HT-29 (cell line): ENCODE measurements at regions not wholly inside any gene's neighbourhood (a gene's known extent, or its start where the extent isn't known, plus 50 kb on each side); places are given as distances from the start of the nearest gene placed in this dataset.
"Not testable (repeated sequence)": the region's sequence is repeated elsewhere in the genome, so short reads cannot be mapped to it uniquely, and the experiment has no call there.

ENCODE experiments used
- DNase-seq: peaks from one replicate; pipeline ENCODE4 v3.0.0-alpha.2; 2015; ENCODE audit warnings: low spot score

DNA sequence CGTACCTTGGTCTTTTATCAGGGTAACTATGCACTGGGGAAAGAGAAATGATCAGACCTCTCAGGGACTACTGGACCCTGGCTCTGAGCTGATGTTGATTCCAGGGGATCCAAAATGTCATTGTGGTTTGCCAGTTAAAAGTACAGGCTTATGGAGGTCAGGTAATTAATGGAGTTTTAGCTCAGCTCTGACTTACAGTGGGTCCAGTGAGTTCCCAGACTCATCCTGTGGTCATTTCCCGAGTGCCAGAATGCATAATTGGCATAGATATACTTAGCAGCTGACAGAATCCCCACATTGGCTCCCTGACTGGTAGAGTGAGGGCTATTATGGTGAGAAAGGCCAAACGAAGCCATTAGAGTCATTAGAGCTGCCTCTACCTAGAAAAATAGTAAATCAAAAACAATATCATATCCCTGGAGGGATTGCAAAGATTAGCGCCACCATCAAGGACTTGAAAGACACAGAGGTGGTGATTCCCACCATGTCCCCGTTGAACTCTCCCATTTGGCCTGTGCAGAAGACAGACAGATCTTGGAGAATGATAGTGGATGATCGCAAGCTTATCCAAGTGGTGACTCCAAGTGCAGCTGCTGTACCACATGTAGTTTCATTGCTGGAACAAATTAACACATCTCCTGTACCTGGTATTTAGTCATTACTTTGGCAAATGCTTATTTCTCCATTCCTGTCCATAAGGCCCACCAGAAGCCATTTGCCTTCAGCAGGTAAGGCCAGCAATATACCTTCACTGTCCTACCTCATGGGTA, 152.4 kb downstream of the THBS2 start:
- no peak for DNase-seq

DNA sequence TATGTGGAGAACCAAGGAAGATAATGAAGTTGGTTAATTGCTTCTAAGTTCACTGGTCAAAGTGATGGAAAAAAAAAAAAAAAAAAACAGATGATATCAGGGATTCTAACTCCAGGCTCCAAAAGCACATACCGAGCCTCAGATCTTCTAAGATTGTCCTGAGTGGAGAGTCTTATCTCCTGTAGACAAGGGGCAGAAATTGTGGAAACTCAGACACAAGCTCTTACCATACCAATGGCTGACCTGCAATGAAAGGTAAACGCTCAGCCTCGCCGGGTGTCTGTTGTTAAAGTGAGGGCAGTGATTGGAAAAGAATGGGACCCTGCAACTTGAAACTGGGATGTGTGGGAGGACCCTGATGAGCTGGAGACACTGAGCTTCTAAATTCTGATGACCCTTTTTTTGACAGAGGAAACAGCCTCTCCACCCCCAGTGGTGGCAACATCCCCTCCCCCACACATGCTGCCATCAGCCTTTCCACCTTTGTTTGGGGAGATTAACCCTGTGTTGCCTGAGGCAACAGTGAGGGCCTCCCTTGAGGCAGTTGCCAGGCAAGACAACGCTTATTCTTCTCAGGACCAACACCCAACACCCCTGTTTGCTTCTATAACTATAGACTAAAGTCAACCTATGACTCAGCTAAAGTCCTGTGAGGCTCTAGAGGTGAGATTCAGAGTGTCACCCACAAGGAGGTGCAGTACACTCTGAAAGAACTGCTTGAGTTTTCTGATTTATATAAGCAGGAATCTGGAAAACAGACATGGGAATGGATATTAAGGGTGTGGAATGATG, 154.0 kb downstream of the THBS2 start:
- DNase-seq, result peak; percentile 24

DNA sequence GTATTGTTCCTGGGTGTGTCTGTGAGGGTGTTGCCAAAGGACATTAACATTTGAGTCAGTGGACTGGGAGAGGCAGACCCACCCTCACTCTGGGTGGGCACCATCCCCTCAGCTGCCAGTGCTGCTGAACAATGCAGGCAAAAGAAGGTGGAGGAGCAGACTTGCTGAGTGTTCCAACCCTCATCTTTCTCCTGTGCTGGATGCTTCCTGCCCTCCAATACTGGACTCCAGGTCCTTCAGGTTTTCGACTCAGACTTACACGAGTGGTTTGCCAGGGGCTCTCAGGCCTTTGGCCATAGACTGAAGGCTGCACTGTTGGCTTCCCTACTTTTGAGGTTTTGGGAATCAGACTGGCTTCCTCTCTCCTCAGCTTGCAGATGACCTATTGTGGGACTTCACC, 155.0 kb downstream of the THBS2 start:
- not testable (repeated sequence) for DNase-seq

DNA sequence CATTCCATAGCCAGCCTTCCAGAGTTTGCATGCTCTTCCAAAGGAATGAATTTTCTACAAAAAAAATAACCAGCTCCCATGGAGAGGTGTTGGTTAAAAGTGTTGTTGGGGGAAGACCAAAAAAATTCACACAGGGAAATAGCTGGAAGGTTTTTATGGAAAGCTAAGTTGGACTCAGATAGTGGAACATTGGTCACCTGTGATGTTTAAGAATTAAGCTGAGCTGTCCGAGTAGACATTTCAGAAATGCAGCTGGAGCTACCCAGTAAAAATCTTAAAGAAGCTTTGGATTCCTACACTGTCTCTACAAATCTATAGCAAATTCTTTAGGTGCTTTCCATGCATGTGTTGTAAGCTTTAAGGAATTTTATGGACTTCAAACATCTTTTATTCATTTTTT, 155.5 kb downstream of the THBS2 start:
- no peak for DNase-seq

DNA sequence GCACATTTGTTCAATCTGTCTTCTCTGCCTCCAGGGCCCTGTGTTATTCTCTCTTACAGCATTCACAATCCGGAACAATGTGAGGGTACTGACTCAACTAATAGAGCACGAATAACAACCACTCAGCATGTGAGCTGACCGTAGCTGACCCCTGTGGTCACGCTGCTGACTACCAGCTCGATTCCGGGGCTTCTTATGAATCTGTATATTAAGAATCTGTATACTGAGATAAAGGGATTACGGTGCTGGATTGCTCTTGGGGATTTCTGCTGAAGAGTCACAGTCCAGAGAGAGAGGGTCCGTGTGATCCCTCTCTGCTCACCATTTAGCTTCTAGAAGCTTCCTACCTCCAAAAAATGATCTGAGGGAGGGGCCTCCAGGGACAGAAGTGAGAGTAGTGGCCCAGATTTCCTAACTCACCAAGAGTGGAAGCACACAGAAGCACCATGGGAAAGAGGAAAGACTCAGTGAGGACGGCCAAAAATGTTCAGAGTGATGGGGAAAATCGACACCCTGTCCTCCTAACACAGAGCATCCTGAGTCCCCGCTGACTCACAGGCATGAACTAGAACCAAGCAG, 156.2 kb downstream of the THBS2 start:
- no peak for DNase-seq

DNA sequence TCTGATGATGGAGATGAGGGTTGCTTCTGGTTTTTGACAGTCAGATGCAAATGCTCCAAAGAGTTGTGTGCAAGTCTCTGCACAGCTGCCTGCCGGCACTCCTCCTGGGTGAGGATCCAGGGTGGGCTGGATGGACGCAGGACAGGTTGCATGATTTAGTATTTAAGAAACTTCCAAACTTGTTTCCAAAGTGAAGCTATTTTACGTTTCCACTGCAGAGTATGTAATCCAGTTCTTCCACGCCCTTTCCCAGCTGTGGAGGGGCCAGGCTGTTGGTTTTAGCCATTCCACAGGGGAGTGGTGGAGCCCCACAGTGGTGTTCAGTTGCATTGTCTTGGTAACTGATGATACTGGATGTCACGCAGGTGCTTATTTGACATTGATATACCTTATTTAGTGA, 157.3 kb downstream of the THBS2 start:
- no peak for DNase-seq

DNA sequence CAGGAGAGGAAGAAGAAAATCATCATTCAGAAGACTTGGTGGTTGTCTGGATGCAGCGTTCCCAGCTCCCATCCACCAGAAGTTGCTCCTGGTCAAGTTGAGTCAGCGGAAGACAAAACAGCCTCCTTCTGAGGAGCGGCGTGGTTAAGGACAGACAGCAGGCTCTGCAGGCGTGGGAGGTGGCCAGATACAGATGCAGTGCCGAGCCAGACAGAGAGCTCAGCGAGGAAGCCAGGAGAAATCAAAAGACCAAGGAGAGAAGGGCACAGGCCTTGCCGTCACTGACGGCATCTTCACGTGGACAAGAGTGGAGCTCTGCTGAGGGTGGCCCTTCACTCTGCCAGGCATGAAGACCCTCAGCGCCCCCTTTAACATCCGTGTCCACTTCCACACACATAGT, 158.5 kb downstream of the THBS2 start:
- no peak for DNase-seq

DNA sequence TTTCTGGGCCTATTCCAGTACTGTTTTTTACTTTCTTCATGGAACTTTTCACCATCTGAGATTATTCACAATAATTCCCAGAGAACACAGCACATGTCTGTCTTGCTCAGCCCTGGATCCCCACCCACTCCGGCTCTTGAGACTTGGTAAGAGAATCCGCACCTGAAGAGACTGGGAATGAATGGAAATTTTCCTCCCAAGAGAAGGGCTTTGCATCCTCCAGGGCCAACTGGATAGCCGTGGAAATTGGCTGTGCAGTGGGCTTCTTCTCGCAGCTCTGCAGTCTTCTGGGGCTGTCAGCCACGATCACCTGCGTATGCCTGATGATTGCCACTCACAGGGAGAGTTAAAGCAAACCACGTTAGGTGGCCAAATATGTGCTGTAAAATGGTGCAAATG, 159.1 kb downstream of the THBS2 start:
- no peak for DNase-seq

DNA sequence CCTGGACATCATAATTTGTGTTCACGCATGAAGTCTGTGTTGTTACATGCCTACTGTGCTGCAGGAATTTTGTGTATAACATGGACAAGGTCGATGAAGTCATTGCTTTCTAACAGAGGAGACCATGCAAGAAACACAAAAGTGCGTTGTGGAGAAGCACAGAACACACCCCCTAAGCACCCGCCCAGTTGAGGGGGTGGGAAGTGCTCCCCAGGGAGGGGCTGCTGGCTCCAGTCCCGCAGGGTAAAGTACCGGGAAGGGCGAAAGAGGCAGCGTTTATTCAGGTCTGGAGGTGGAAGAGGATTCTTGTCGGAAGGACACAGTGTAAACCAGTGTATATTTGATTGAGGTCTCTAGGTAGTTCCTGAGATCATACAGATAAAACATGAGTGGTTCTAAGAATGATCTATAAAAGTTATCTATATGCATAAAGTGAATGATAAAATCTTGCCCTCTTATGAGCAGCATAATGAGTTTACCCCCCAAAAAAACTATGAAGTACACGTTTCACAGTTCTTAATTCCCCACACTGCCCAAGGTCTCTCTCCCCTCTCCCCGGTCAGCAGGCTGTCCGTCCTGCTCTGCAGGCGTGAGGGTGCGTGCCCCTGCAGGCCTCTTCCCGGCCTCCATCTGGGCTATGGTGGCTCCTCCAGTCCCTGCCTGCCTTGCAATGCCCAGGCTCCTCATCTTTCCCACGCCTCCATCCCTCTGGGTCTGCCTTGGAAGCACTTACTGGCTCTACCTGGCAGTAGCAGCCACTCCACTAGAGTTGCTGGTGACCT, 159.7 kb downstream of the THBS2 start:
- DNase-seq, result no peak

DNA sequence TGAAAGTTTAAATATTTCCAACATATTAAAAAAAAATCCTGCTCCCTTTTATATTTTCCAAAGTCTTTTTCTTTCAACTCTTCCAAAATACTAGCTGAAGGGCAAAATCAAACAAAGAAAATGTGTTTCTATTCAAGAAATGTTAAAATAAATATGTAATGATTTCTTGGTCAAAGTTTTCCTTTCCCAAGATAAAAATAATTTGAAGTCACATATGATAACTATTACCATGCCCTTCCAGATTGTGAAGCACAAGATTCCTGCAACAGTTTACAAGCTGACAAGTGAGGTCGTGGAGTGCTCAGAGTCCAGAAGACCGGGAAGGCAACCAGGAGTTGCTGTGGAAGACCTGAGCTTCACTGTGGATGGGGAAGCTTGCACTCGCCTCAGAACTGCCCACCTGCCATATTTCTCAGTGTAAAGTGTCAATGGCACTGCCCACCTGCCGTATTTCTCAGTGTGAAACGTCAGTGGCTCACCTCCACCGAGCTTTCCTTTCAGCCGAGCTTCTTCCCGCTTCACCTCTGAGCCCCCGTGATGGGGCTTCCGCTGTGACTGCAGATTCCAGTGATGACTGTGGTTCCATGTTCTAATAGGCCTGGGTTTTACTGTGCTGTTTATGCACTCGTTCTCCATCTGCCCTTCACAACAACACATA, 160.5 kb downstream of the THBS2 start:
- no peak for DNase-seq

DNA sequence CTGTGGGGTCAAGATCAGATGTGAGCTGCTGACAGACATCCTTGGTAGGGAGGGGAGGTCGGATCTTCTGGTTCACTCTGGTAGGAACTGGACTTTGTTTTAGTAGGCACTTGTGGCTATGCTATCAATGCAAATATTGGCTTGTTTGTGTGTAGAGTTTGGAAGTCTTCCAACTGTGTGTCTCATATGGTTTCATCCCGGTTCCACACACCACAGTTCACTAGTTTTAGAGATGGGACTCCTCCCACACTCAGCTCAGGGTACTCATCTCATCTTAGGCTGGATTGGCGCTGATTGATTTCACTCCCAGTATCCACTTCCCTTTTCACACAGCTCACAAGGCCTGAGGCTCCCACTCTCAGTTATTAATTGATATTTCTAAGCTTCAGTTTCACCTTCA, 161.3 kb downstream of the THBS2 start:
- DNase-seq, result no peak

DNA sequence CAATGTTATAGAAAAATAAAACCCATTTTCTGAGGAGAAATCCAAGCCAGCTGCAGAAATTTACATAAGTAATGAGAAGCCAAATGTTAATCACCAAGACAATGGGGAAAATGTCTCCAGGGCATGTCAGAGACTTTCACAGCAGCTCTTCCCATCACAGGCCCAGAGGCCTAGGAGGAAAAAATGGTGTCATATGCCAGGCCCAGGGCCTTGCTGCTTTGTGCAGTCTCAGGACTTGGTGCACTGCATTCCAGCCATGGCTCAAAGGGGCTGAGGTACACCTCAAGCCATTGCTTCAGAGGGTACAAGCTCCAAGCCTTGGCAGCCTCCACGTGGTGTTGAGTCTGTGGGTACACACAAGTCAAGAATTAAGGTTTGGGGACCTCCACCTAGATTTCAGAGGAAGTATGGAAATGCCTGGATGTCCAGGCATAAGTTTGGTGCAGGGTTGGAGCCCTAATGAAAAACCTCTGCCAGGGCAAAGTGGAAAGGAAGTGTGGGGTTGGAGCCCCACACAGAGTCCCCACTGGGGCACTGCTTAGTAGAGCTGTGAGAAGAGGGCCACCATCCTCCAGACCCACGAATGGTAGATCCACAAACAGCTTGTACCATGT, 163.0 kb downstream of the THBS2 start:
- not testable (repeated sequence) for DNase-seq

DNA sequence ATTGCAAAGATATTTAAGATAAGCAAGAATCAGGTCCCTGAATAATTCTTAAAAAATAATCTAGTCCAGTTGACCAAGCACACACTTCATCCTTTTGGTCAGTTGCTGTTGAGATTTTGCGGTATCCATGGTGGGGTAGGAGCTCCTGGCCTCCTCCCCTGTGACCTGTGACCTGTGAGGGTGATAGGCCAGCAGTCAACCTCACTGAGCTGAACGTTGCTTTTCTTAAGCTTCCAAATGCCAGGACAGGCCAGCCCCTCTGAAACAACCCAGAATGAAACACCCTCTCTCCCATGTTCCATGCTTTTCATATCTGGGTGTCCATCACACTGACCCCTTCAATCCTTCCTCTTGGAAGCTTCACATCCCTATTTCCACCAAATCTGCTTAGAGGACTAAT, 164.9 kb downstream of the THBS2 start:
- no peak for DNase-seq

DNA sequence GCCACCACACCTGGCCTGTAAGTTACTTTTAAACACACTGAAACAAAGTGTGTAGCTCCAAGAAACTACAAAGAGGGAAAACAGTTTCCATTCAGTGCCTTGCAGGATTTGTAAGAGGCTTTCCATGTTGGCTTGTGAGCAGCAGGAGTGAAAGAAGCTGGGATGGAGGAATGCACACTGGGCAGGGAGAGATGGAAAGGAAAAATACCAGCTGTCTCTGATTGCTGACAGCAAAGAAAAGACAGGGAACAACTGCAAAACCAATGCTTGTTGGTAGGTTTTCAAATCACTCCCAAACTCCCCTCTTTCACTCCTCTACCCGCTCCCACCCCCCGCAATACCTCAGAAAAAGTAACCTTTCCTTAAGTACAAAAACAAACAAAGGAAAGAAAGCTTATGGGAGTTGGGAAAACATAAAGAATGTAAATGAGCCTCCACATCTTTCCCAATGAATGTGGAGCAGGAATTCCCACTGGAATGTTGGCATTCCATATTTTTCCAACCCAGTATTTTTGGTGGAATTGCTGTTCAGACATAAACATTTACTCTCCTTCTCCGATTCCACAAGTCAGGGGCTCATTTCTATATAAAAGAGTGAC, 166.1 kb downstream of the THBS2 start:
- no peak for DNase-seq

DNA sequence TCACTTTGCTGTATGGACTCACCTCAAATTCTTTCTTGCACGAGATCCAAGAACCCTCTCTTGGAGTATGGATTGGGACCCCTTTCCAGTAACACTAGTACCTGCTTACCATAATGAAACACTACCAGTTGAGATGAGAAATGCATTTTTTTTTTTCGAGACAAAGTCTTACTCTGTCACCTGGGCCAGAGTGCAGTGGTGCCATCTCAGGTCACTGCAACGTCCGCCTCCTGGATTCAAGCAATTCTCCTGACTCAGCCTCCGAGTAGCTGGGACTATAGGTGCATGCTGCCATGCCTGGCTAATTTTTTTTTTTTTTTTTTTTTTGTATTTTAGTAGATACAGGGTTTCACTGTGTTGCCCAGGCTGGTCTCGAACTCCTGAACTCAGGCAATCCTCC, 167.0 kb downstream of the THBS2 start:
- not testable (repeated sequence) for DNase-seq

DNA sequence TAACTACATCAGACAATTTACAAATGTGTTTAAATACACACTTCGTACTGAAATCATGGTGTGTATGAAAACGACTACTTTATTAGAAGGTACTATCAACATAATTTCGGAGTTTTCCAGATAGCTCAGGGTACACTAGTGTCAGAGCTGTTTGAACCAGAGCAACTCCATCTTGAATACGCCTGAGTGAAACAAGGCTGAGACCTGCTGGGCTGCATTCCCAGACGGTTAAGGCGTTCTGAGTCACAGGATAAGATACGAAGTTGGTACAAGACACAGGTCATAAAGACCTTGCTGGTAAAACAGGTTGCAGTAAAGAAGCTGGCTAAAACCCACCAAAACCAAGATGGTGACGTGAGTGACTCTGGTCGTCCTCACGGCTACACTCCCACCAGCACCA, 167.6 kb downstream of the THBS2 start:
- no peak for DNase-seq

DNA sequence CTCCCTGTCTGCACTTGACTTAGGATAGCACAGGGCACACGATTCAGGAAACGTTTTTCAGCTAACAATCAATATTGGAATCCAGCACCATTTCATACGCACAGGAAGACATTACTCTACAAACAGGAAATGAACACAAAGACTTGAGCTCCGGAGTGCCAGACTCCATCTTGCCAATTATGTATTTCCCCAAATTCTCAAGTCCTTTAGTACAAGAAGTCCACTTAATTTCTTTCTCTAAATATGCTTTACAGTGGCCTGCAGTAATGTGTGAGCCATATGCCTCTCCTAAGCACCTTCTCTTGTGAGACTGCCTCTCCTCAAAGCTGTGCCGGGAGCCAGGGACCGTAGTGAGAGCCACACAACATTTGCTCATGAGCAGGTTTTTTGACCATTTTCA, 168.2 kb downstream of the THBS2 start:
- no peak for DNase-seq

DNA sequence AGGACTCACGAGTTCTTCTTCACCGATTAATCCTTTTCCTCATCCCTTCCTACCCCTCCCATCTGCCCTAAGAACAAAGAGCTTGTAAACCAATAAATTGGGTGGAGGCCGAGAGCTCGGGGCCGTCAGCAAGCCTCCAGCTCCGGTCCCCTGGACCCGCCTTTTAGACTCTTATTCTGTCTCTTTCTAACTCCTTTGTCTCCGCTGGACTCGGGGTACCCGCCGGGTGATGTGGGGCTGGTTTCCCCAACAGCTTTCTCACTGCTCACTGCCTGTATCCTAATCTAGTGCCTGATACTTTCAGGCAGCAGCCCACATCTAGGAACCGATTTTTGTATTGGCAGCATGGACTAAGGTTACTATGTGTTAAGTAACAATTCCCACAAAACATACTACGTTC, 169.1 kb downstream of the THBS2 start:
- not testable (repeated sequence) for DNase-seq

DNA sequence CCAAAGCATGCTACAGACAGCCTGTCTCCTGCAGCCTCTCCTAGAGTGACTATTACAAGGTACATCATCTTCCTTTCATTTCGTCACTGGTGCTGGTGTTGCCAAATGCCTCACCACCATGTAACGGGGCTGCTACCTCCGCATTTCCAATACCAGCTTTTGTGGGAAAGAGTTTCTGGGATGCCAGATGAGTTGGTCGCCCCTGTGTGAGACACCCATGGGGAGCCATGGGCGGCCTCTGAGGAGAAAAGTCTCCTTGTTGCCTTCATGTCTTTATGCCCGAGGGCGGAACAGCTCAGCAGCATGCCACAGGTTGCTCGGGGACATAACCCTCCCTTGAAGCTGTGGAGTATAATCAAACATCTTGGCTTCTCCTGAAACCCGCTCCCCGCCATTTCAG, 169.6 kb downstream of the THBS2 start:
- no peak for DNase-seq

DNA sequence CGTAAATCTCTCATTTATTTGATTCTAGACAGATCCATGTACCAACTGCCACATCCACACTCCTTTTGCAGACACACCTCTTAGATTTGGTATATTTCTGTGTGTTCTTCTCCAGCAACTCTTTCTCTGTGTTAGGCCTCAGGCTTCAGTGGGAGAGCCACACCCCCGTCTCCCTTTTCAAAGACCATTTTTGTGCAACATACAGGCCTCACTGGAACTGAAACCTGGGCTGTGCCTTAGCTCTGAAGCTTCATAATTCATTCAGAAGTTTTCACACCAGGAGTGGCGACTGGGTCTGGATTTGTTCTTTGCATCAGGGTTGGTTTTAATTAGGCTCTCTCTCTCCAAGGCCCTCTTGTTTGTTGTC, 170.2 kb downstream of the THBS2 start:
- DNase-seq, result no peak
